Liver (tissue), 8 donors: ENCODE measurements at regions not wholly inside any gene's neighbourhood (a gene's known extent, or its start where the extent isn't known, plus 50 kb on each side); places are given as distances from the start of the nearest gene placed in this dataset.

Source experiments
- DNase-seq: peaks from one replicate; pipeline ENCODE4 v3.0.0-alpha.2; 2017; ENCODE audit warnings: low spot score
- H3K27ac ChIP-seq, 2 donors: one replicate each; pipeline ENCODE4 v1.7.0; 2013; ENCODE audit warnings: inconsistent platforms in 2 of 2, low read length in 2 of 2, control low read depth in 1 of 2, low read depth in 1 of 2, mild to moderate bottlenecking in 1 of 2
- H3K27me3 ChIP-seq, 4 donors: one replicate each; pipeline versions ENCODE4 v1.6.1 to v1.7.0; 2013; ENCODE audit warnings: low read length in 3 of 4, inconsistent platforms in 1 of 4, mild to moderate bottlenecking in 1 of 4, moderate library complexity in 1 of 4; ENCODE audit not compliant: control insufficient read depth in 4 of 4, insufficient read depth in 4 of 4
- H3K36me3 ChIP-seq, 4 donors: one replicate each; pipeline versions ENCODE4 v1.6.1 to v1.7.0; 2013; ENCODE audit warnings: low read length in 3 of 4, mild to moderate bottlenecking in 3 of 4, low read depth in 1 of 4, moderate library complexity in 1 of 4; ENCODE audit not compliant: control insufficient read depth in 4 of 4, insufficient read depth in 3 of 4
- H3K4me1 ChIP-seq, 4 donors: one replicate each; pipeline versions ENCODE4 v1.6.1 to v1.7.0; 2013; ENCODE audit warnings: low read length in 3 of 4, mild to moderate bottlenecking in 3 of 4, moderate library complexity in 1 of 4; ENCODE audit not compliant: control insufficient read depth in 4 of 4, insufficient read depth in 4 of 4
- H3K4me3 ChIP-seq, 3 donors: one replicate each; pipeline versions ENCODE4 v1.6.1 to v1.7.0; 2013; ENCODE audit warnings: low read length in 3 of 3, control low read depth in 1 of 3, low read depth in 1 of 3, mild to moderate bottlenecking in 1 of 3
- H3K9ac ChIP-seq, 2 donors: one replicate each; pipeline ENCODE4 v1.7.0; 2013; ENCODE audit warnings: low read length in 2 of 2, mild to moderate bottlenecking in 2 of 2, moderate library complexity in 2 of 2, control low read depth in 1 of 2, low read depth in 1 of 2
- H3K9me3 ChIP-seq, 4 donors: one replicate each; pipeline versions ENCODE4 v1.6.1 to v1.7.0; 2013; ENCODE audit warnings: low read length in 3 of 4; ENCODE audit not compliant: control insufficient read depth in 4 of 4
- ATF3 ChIP-seq: IDR thresholded peaks from 2 replicates; pipeline ENCODE4 v1.6.1; 2016; ENCODE audit warnings: antibody characterized with exemption
- EGR1 ChIP-seq, 2 donors: IDR thresholded peaks; 2 replicates each; pipeline ENCODE4 v1.6.1; 2016 to 2018; ENCODE audit warnings: antibody characterized with exemption in 2 of 2, low read depth in 2 of 2
- FOXA1 ChIP-seq: IDR thresholded peaks from 2 replicates; pipeline ENCODE4 v1.6.1; 2016; ENCODE audit warnings: antibody characterized with exemption
- FOXA2 ChIP-seq: IDR thresholded peaks from 2 replicates; pipeline ENCODE4 v1.6.1; 2016; ENCODE audit warnings: antibody characterized with exemption
- GABPA ChIP-seq, 2 donors: IDR thresholded peaks in 1 of 2; conservative IDR thresholded peaks in 1 of 2; 2 replicates each; pipeline ENCODE4 v1.6.1; 2016; ENCODE audit warnings: antibody characterized with exemption in 2 of 2, mild to moderate bottlenecking in 1 of 2, moderate library complexity in 1 of 2
- HNF4A ChIP-seq, 2 donors: conservative IDR thresholded peaks; 2 replicates each; pipeline ENCODE4 v1.6.1; 2016; ENCODE audit warnings: antibody characterized with exemption in 2 of 2, mild to moderate bottlenecking in 2 of 2
- HNF4G ChIP-seq: IDR thresholded peaks from 2 replicates; pipeline ENCODE4 v1.6.1; 2016; ENCODE audit warnings: antibody characterized with exemption
- JUND ChIP-seq, 2 donors: IDR thresholded peaks; 2 replicates each; pipeline ENCODE4 v1.6.1; 2016; ENCODE audit warnings: antibody characterized with exemption in 2 of 2
- MAX ChIP-seq: IDR thresholded peaks from 2 replicates; pipeline ENCODE4 v1.6.1; 2016; ENCODE audit warnings: antibody characterized with exemption
- NR2F2 ChIP-seq: IDR thresholded peaks from 2 replicates; pipeline ENCODE4 v1.6.1; 2016; ENCODE audit warnings: antibody characterized with exemption
- RAD21 ChIP-seq, 2 donors: IDR thresholded peaks; 2 replicates each; pipeline ENCODE4 v1.6.1; 2016; ENCODE audit warnings: antibody characterized with exemption in 2 of 2, mild to moderate bottlenecking in 2 of 2
- REST ChIP-seq: IDR thresholded peaks from 2 replicates; pipeline ENCODE4 v1.6.1; 2016; ENCODE audit warnings: antibody characterized with exemption, mild to moderate bottlenecking
- RXRA ChIP-seq, 2 donors: IDR thresholded peaks; 2 replicates each; pipeline ENCODE4 v1.6.1; 2017 to 2018; ENCODE audit warnings: antibody characterized with exemption in 2 of 2, mild to moderate bottlenecking in 1 of 2
- SP1 ChIP-seq: IDR thresholded peaks from 2 replicates; pipeline ENCODE4 v1.6.1; 2018; ENCODE audit warnings: antibody characterized with exemption, mild to moderate bottlenecking
- TAF1 ChIP-seq: conservative IDR thresholded peaks from 2 replicates; pipeline ENCODE4 v1.6.1; 2016; ENCODE audit warnings: antibody characterized with exemption, mild to moderate bottlenecking
- YY1 ChIP-seq: IDR thresholded peaks from 2 replicates; pipeline ENCODE4 v1.6.1; 2016; ENCODE audit warnings: antibody characterized with exemption, mild to moderate bottlenecking
- ZBTB33 ChIP-seq: IDR thresholded peaks from 2 replicates; pipeline ENCODE4 v1.6.1; 2016; ENCODE audit warnings: antibody characterized with exemption
- WGBS: extraction: QIAGEN DNeasy Blood & Tissue Kit; methylation state at CpG from one replicate; pipeline ENCODE4 v1.1.7; 2013; 5-methylcytosine and 5-hydroxymethylcytosine counted together
- TF ChIP-seq, protein P1 (sequence below): fragments of 150-350 bp; IDR thresholded peaks from 2 replicates; pipeline ENCODE4 v1.5.1; 2017; ENCODE audit warnings: improper control_type of control experiment, low read depth, low read length; ENCODE audit not compliant: missing input control
- donor health status: healthy.
- donor health status: healthy.
- donor health status: healthy.
- donor health status: healthy.
- donor health status: healthy.

DNA sequence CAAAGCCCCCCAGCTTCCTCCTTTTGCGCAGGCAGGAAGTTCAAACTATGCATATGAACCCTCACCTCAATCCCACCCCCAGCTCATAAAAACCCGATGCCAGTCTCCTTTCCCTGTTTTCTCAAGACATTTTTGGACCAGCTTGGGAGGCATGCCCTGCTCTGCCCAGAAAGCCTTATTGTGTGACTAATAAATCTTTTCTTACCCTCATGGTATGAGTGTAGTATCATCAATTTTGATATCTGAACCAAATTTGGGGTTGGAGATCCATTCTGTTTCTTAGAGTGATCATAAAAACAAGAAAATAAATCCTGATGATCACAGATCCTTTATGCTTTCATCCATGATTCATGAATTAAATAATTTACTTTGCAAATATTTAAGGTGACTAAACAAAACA lies 128.5 kb downstream of the ALG10B start:
- no peaks in the 10 kb centered on the region for H3K4me1 ChIP-seq
- no peaks in the 10 kb centered on the region for H3K36me3 ChIP-seq
- H3K9ac ChIP-seq = no peak overlapping the region
- H3K9me3 ChIP-seq = no peaks in the 10 kb centered on the region
- H3K27me3 ChIP-seq = no peaks in the 10 kb centered on the region
- DNase-seq = no peak
- 71% methylated on average over 2 of the region's 2 CpGs for WGBS
- no peak for TF ChIP-seq RAD21 (IDR thresholded peaks at IDR 0.05)
- no peak for TF ChIP-seq FOXA2
- TF ChIP-seq HNF4A (conservative IDR thresholded peaks at IDR 0.05) = no peak
- TF ChIP-seq FOXA1 = no peak
- no peak for TF ChIP-seq ZBTB33
- TF ChIP-seq YY1 = no peak
- TF ChIP-seq HNF4G = no peak
- TF ChIP-seq SP1 = no peak
- H3K27ac ChIP-seq = no peak overlapping the region
- no peak overlapping the region for H3K4me3 ChIP-seq

DNA sequence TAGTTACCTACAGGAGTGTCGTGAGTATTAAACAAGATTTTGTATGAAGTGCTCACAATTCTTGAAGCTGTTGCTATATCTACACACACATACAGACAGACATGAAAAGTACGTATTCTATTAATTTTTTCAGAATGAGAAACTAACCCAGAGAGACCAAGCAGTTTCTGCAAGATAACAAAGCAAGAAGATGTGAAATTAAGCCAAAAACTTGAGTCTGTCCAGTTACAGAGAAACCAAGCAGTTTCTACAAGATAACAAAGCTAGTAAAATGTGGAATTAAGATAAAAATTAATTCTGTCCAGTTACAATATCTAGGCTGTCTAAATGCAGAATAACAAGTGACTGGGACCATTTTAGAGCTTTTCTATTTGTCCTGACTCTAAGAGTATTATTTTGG lies 132.4 kb downstream of the ALG10B start:
- 71% methylated on average over 2 of the region's 2 CpGs for WGBS
- H3K4me3 ChIP-seq = no peak overlapping the region

More for the DNA sequence above, 132.4 kb downstream of the ALG10B start:
- Histone ChIP-seq H3K27me3 (no peaks in the 10 kb centered on the region), H3K36me3 (no peaks in the 10 kb centered on the region), H3K9ac (no peak overlapping the region), H3K4me1 (no peaks in the 10 kb centered on the region), H3K9me3 (no peaks in the 10 kb centered on the region), H3K27ac (no peak overlapping the region)
- no peak for DNase-seq
- no peak for TF ChIP-seq EGR1 (IDR thresholded peaks at IDR 0.05; ENCODE audit: low read depth in 2 of 2)
- TF ChIP-seq GABPA (IDR thresholded peaks at IDR 0.05 in 1 of 2, conservative IDR thresholded peaks at IDR 0.05 in 1 of 2) = no peak
- no peak for TF ChIP-seq NR2F2
- TF ChIP-seq HNF4G = no peak
- TF ChIP-seq MAX = no peak
- no peak for TF ChIP-seq HNF4A (conservative IDR thresholded peaks at IDR 0.05)
- TF ChIP-seq JUND (IDR thresholded peaks at IDR 0.05) = no peak
- TF ChIP-seq ZBTB33 = no peak
- TF ChIP-seq REST = no peak
- TF ChIP-seq RXRA (IDR thresholded peaks at IDR 0.05) = no peak
- TF ChIP-seq ATF3 = no peak
- TF ChIP-seq TAF1 = no peak
- TF ChIP-seq, protein P1, sequence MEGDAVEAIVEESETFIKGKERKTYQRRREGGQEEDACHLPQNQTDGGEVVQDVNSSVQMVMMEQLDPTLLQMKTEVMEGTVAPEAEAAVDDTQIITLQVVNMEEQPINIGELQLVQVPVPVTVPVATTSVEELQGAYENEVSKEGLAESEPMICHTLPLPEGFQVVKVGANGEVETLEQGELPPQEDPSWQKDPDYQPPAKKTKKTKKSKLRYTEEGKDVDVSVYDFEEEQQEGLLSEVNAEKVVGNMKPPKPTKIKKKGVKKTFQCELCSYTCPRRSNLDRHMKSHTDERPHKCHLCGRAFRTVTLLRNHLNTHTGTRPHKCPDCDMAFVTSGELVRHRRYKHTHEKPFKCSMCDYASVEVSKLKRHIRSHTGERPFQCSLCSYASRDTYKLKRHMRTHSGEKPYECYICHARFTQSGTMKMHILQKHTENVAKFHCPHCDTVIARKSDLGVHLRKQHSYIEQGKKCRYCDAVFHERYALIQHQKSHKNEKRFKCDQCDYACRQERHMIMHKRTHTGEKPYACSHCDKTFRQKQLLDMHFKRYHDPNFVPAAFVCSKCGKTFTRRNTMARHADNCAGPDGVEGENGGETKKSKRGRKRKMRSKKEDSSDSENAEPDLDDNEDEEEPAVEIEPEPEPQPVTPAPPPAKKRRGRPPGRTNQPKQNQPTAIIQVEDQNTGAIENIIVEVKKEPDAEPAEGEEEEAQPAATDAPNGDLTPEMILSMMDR = no peak
- no peak for TF ChIP-seq SP1
